ENCODE measurements at regions not wholly inside any gene's neighbourhood (a gene's known extent, or its start where the extent isn't known, plus 50 kb on each side); places are given as distances from the start of the nearest gene placed in this dataset.
"Not testable (repeated sequence)": the region's sequence is repeated elsewhere in the genome, so short reads cannot be mapped to it uniquely, and the experiment has no call there.

DNA sequence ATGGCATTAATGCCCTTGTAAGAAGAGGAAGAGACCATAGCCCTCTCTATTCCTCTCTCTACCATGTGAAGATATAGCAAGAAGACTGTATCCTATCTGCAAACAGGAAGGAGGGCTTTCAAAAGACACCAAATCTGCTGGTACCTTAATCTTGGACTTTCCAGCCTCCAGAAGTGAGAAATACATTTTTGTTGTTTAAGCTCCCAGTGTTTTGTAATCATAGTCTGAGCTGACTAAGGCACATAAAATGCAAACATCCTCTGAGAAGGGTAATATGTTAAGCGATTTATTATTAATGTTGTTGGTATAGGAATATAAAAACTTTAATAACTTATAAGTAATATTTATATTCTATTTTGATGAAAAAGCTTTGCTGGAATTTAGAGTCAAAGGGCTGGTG is 559.8 kb downstream of the SUCLG1 start:
- Histone ChIP-seq H3F3A (ENCODE audit: insufficient read depth, low read length) (no peaks in the 10 kb centered on the region), H3K4me2 (ENCODE audit: low read length) (no peak overlapping the region), H3K27me3 (ENCODE audit: insufficient read depth, low read length) (no peaks in the 10 kb centered on the region), H2AFZ (ENCODE audit: low read length) (no peak overlapping the region), H3K9me3 (ENCODE audit: low read length) (no peaks in the 10 kb centered on the region), H3K4me1 (ENCODE audit: insufficient read depth, low read length, severe bottlenecking) (no peaks in the 10 kb centered on the region), H3K9ac (ENCODE audit: low read length) (no peak overlapping the region), H3K4me3 (ENCODE audit: low read depth, low read length, poor library complexity, severe bottlenecking) (no peak overlapping the region), H3K9me2 (ENCODE audit: low read depth, low read length) (no peaks in the 10 kb centered on the region), H4K20me1 (ENCODE audit: insufficient read depth, low read length) (no peaks in the 10 kb centered on the region), H3K27ac (ENCODE audit: low read depth, low read length, poor library complexity, severe bottlenecking) (no peak overlapping the region), H3K79me2 (ENCODE audit: insufficient read depth, low read length) (no peaks in the 10 kb centered on the region), H3K36me3 (ENCODE audit: insufficient read depth, low read length) (no peaks in the 10 kb centered on the region)
- TF ChIP-seq CTCF (IDR thresholded peaks at IDR 0.05; ENCODE audit: low read length) = no peak
- TF ChIP-seq EZH2 (IDR thresholded peaks at IDR 0.05; ENCODE audit: borderline replicate concordance, low read length) = no peak

GRCh38 chr2:83894976-83895375 is 564.1 kb downstream of the SUCLG1 start:
- Histone ChIP-seq H3K9me3 (ENCODE audit: low read length) (no peaks in the 10 kb centered on the region), H3K4me3 (ENCODE audit: low read depth, low read length, poor library complexity, severe bottlenecking) (no peak overlapping the region), H2AFZ (ENCODE audit: low read length) (no peak overlapping the region), H3K27me3 (ENCODE audit: insufficient read depth, low read length) (no peaks in the 10 kb centered on the region), H3K9me2 (ENCODE audit: low read depth, low read length) (no peaks in the 10 kb centered on the region), H3K27ac (ENCODE audit: low read depth, low read length, poor library complexity, severe bottlenecking) (no peak overlapping the region), H3K4me1 (ENCODE audit: insufficient read depth, low read length, severe bottlenecking) (no peaks in the 10 kb centered on the region), H3F3A (ENCODE audit: insufficient read depth, low read length) (no peaks in the 10 kb centered on the region), H3K79me2 (ENCODE audit: insufficient read depth, low read length) (no peaks in the 10 kb centered on the region), H3K9ac (ENCODE audit: low read length) (no peak overlapping the region), H4K20me1 (ENCODE audit: insufficient read depth, low read length) (no peaks in the 10 kb centered on the region), H3K4me2 (ENCODE audit: low read length) (no peak overlapping the region), H3K36me3 (ENCODE audit: insufficient read depth, low read length) (no peaks in the 10 kb centered on the region)
- no peak for TF ChIP-seq EZH2 (IDR thresholded peaks at IDR 0.05; ENCODE audit: borderline replicate concordance, low read length)

DNA sequence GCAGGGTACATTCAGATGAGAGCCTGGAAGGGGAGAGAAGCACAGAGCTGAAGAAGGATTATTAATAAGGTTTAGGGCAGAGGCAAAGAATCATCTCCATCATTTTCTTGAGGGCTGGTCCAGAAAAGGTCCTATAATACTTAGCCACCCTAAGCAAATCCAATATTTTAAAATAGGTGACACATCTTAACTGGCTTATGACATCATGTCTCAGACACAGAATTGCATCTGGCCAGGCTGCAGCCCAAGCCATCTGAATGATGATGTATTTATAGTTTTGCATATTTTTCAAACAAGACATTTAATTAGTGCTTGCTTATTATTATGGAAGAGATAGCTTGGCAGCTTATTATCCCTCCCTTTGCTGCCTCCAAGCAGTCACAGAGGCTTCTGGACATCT is 571.3 kb downstream of the SUCLG1 start:
- H3K4me2 ChIP-seq (ENCODE audit: low read length) = no peak overlapping the region
- H3F3A ChIP-seq (ENCODE audit: insufficient read depth, low read length) = no peaks in the 10 kb centered on the region
- H3K9ac ChIP-seq (ENCODE audit: low read length) = no peak overlapping the region
- no peaks in the 10 kb centered on the region for H3K79me2 ChIP-seq (ENCODE audit: insufficient read depth, low read length)
- no peaks in the 10 kb centered on the region for H3K9me2 ChIP-seq (ENCODE audit: low read depth, low read length)
- H3K4me1 ChIP-seq (ENCODE audit: insufficient read depth, low read length, severe bottlenecking) = no peaks in the 10 kb centered on the region
- H2AFZ ChIP-seq (ENCODE audit: low read length) = no peak overlapping the region
- no peaks in the 10 kb centered on the region for H4K20me1 ChIP-seq (ENCODE audit: insufficient read depth, low read length)
- no peaks in the 10 kb centered on the region for H3K36me3 ChIP-seq (ENCODE audit: insufficient read depth, low read length)
- no peaks in the 10 kb centered on the region for H3K9me3 ChIP-seq (ENCODE audit: low read length)
- no peak overlapping the region for H3K27ac ChIP-seq (ENCODE audit: low read depth, low read length, poor library complexity, severe bottlenecking)
- TF ChIP-seq EZH2 (IDR thresholded peaks at IDR 0.05; ENCODE audit: borderline replicate concordance, low read length) = no peak
- TF ChIP-seq CTCF (IDR thresholded peaks at IDR 0.05; ENCODE audit: low read length) = no peak
- H3K27me3 ChIP-seq (ENCODE audit: insufficient read depth, low read length) = no peaks in the 10 kb centered on the region
- H3K4me3 ChIP-seq (ENCODE audit: low read depth, low read length, poor library complexity, severe bottlenecking) = no peak overlapping the region

DNA sequence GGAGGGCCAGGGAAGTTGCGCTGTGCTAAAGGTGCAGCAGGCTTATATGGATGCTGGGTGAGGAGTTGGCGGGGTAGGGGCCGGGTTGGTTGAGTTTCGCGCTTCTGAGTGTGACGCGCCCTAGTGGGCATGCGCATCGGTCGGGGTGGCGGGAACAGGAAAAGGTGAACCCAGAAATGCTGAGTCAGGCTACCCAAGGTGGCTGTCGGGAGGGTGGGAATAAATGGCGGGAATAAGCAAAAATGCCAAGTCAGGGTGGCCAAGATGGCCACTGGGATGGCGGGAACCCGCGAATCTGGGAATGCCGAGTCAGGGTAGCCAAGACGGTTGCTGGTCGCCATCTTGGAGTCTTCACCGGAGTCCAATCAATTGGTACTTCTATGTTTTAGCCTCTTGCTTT is 580.0 kb downstream of the SUCLG1 start:
- Histone ChIP-seq H3K9ac (ENCODE audit: low read length) (no peak overlapping the region), H3K4me3 (ENCODE audit: low read depth, low read length, poor library complexity, severe bottlenecking) (no peak overlapping the region), H3K9me2 (ENCODE audit: low read depth, low read length) (no peaks in the 10 kb centered on the region), H3K4me1 (ENCODE audit: insufficient read depth, low read length, severe bottlenecking) (no peaks in the 10 kb centered on the region), H3K27me3 (ENCODE audit: insufficient read depth, low read length) (no peaks in the 10 kb centered on the region), H2AFZ (ENCODE audit: low read length) (no peak overlapping the region), H3K9me3 (ENCODE audit: low read length) (no peaks in the 10 kb centered on the region), H3K36me3 (ENCODE audit: insufficient read depth, low read length) (no peaks in the 10 kb centered on the region), H3F3A (ENCODE audit: insufficient read depth, low read length) (no peaks in the 10 kb centered on the region), H3K4me2 (ENCODE audit: low read length) (no peak overlapping the region), H4K20me1 (ENCODE audit: insufficient read depth, low read length) (no peaks in the 10 kb centered on the region), H3K79me2 (ENCODE audit: insufficient read depth, low read length) (no peaks in the 10 kb centered on the region), H3K27ac (ENCODE audit: low read depth, low read length, poor library complexity, severe bottlenecking) (no peak overlapping the region)
- no peak for TF ChIP-seq EZH2 (IDR thresholded peaks at IDR 0.05; ENCODE audit: borderline replicate concordance, low read length)
- TF ChIP-seq CTCF (IDR thresholded peaks at IDR 0.05; ENCODE audit: low read length) = no peak

- H3K9ac ChIP-seq (ENCODE audit: low read length); H3K9me2 ChIP-seq (ENCODE audit: low read depth, low read length); H3K9me3 ChIP-seq (ENCODE audit: low read length); H3K79me2 ChIP-seq (ENCODE audit: insufficient read depth, low read length); H3K4me3 ChIP-seq (ENCODE audit: low read depth, low read length, poor library complexity, severe bottlenecking); H3K36me3 ChIP-seq (ENCODE audit: insufficient read depth, low read length); H3K4me2 ChIP-seq (ENCODE audit: low read length); H3K27ac ChIP-seq (ENCODE audit: low read depth, low read length, poor library complexity, severe bottlenecking); H3K27me3 ChIP-seq (ENCODE audit: insufficient read depth, low read length); H4K20me1 ChIP-seq (ENCODE audit: insufficient read depth, low read length); H2AFZ ChIP-seq (ENCODE audit: low read length); H3F3A ChIP-seq (ENCODE audit: insufficient read depth, low read length); H3K4me1 ChIP-seq (ENCODE audit: insufficient read depth, low read length, severe bottlenecking): not testable (repeated sequence)
These were observed 581.8 kb downstream of the SUCLG1 start for GRCh38 chr2:83877261-83877660.
